GM10248 (cell line): ENCODE measurements at regions not wholly inside any gene's neighbourhood (a gene's known extent, or its start where the extent isn't known, plus 50 kb on each side); places are given as distances from the start of the nearest gene placed in this dataset.

Experiments
- CTCF ChIA-PET: fragments of 300-600 bp; sonication (Branson Sonifier 250); formaldehyde crosslinking; extraction: SDS; loops from one replicate; lab custom pipeline; 2021; ENCODE audit warnings: antibody characterized with exemption; lab: Yijun Ruan, JAX
- POLR2A ChIA-PET: fragments of 350-650 bp; sonication (Branson Sonifier 250); formaldehyde crosslinking; extraction: SDS; loops from one replicate; lab custom pipeline; 2020; ENCODE audit warnings: antibody characterized with exemption; lab: Yijun Ruan, JAX
- DNase-seq: peaks from one replicate; pipeline ENCODE4 v3.0.0; 2012; ENCODE audit errors: extremely low spot score
- CTCF ChIP-seq: IDR thresholded peaks from 2 replicates; pipeline ENCODE4 v1.5.1; 2012; ENCODE audit warnings: mild to moderate bottlenecking, low read depth; ENCODE audit errors: extremely low read depth, missing control alignments, control extremely low read depth

GRCh38 chr22:49634006-49634772, 193.5 kb downstream of the BRD1 start:
- POLR2A ChIA-PET: no interaction called here
- CTCF ChIA-PET: interaction anchor here (1.8 kb wide), 1 partner anchor 13 kb away, joined by 5 read pairs; no protein-coding TSS in a partner anchor
- no peak for TF ChIP-seq CTCF
- DNase-seq: no peak

GRCh38 chr22:49633010-49633324, 194.7 kb downstream of the BRD1 start:
- POLR2A ChIA-PET: no interaction called here
- CTCF ChIA-PET: interaction anchor here (1.8 kb wide), 1 partner anchor 12 kb away, joined by 5 read pairs; no protein-coding TSS in a partner anchor
- DNase-seq: no peak
- TF ChIP-seq CTCF: no peak

- peak; percentile 62 for DNase-seq
- POLR2A ChIA-PET: no interaction called here
- peak; percentile 50 for TF ChIP-seq CTCF
- CTCF ChIA-PET: no interaction called here
Measured at GRCh38 chr22:49632199-49633009, 195.3 kb downstream of the BRD1 start.

GRCh38 chr22:49630448-49630946, 197.2 kb downstream of the BRD1 start:
- ChIA-PET POLR2A (no interaction called here), CTCF (interaction anchor here (1.0 to 2.5 kb wide), 3 partner anchors 10 to 20 kb away, joined by 3 to 8 read pairs (median 3); no protein-coding TSS in a partner anchor)
- DNase-seq: no peak
- no peak for TF ChIP-seq CTCF

GRCh38 chr22:49629586-49630447, 197.9 kb downstream of the BRD1 start:
- CTCF ChIA-PET: interaction anchor here (1.0 to 2.5 kb wide), 4 partner anchors 10 to 21 kb away, joined by 3 to 8 read pairs (median 3); no protein-coding TSS in a partner anchor
- TF ChIP-seq CTCF: no peak
- DNase-seq: no peak
- POLR2A ChIA-PET: no interaction called here

GRCh38 chr22:49629261-49629570, 198.5 kb downstream of the BRD1 start:
- DNase-seq: no peak
- ChIA-PET POLR2A (no interaction called here), CTCF (interaction anchor here (1.0 to 2.5 kb wide), 2 partner anchors 9 to 11 kb away, joined by 3 to 8 read pairs; no protein-coding TSS in a partner anchor)
- no peak for TF ChIP-seq CTCF
